Ovary (tissue), 7 donors: ENCODE measurements at regions not wholly inside any gene's neighbourhood (a gene's known extent, or its start where the extent isn't known, plus 50 kb on each side); places are given as distances from the start of the nearest gene placed in this dataset.

Source experiments
- DNase-seq, 5 donors: peaks; one replicate each; pipeline ENCODE4 v3.0.0-alpha.2; 2019 to 2020
- H3K27ac ChIP-seq, 2 donors: fragments of 200-600 bp; one replicate each; pipeline versions ENCODE4 v1.5.1 to v1.8.0; 2019 to 2022
- H3K27me3 ChIP-seq: fragments of 200-600 bp; one replicate; pipeline ENCODE4 v1.8.0; 2022
- H3K36me3 ChIP-seq: fragments of 200-600 bp; sonication (generic); one replicate; pipeline ENCODE4 v1.5.1; 2019
- H3K4me1 ChIP-seq: one replicate; pipeline ENCODE4 v1.8.1; 2013; ENCODE audit warnings: mild to moderate bottlenecking, moderate library complexity; ENCODE audit not compliant: insufficient read depth
- H3K4me3 ChIP-seq: fragments of 200-600 bp; sonication (generic); one replicate; pipeline ENCODE4 v1.5.1; 2017
- H3K9me3 ChIP-seq, 2 donors: fragments of 200-600 bp in 1 of 2; sonication (generic) in 1 of 2; one replicate each; pipeline versions ENCODE4 v1.5.1 to v1.8.1; 2013 to 2019; ENCODE audit warnings: mild to moderate bottlenecking in 1 of 2, moderate library complexity in 1 of 2
- EP300 ChIP-seq: sonication (generic); formaldehyde crosslinking; IDR thresholded peaks from one replicate; pipeline ENCODE4 v1.6.1; 2017; ENCODE audit warnings: antibody characterized with exemption
- POLR2A ChIP-seq: fragments of 450-650 bp; IDR thresholded peaks from one replicate; pipeline ENCODE4 v1.6.1; 2017; ENCODE audit warnings: antibody characterized with exemption, mild to moderate bottlenecking, moderate library complexity
- WGBS, 3 donors: extraction: QIAGEN DNeasy Blood & Tissue Kit in 1 of 3; methylation state at CpG; one replicate each; pipeline versions ENCODE4 v1.1.5 to v1.1.7; 2013 to 2017; 5-methylcytosine and 5-hydroxymethylcytosine counted together
- intact Hi-C, 4 donors: fragments of 100-400 bp; cut with DNase I; formaldehyde crosslinking; loops; one replicate each; pipeline versions ENCODE4 v1.11.0 to v1.15.1; 2022 to 2023
- TF ChIP-seq, protein P1 (sequence below), 3 donors: fragments of 450-650 bp in 2 of 3; fragments of 200-600 bp in 1 of 3; IDR thresholded peaks; one replicate each; pipeline versions ENCODE4 v1.5.1 to v1.8.0; 2016 to 2022; ENCODE audit warnings: antibody characterized with exemption in 3 of 3, mild to moderate bottlenecking in 1 of 3
- donor health status: DM: no; HTN: no; CAD: no; lungs with moderate emphysema.
- donor health status: DM: no; HTN: no; CAD: no.
- donor health status: Bipolar disorder and iron deficiency.
- donor health status: DM: no; HTN: no; CAD: no.
- donor health status: DM: yes; HTN: yes; CAD: no.

DNA sequence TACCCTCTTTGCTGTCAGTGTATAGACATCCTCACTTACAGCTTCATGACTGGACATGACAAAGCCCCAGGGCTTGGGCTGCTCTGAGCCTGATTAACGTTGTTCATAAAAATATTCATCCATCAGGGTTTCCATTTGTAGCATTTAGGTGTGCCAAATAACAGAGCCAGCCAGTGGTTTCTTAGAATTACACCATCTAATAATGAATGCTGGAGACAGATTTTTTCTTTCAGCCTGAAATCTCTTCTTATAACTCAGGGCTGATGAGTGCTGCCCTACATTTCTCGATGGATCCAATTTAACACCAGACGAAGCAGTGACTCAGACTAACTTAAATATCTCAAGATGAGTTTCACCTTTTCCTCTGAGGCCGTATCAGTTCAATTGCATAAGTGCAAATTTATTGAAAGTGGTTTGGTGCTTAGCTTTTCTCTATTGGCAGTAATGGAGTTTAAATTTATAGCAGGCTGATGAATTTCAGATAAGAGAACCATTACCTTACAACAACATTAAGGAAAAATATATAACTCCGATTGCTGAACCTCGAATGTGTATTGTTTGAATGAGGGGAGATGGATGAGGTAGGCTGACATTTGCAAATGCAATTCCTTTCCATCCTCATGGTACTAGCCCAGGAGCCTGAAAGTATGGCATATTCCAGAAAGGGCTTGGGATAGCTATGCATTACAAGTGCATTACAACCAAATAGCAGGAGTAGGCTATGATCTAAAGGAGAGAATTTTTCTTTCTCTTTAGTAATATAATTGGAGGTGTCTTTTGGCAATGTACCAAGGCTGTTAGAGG is 900.6 kb downstream of the KCNMA1 start:
- H3K4me3 ChIP-seq, result no peak overlapping the region
- 69 to 71% (median 70%) methylated on average over 6 of the region's 6 CpGs for WGBS, 3 donors
- DNase-seq, result no peak
- no peaks in the 10 kb centered on the region for H3K36me3 ChIP-seq
- no peaks in the 10 kb centered on the region for H3K4me1 ChIP-seq
- H3K27me3 ChIP-seq, result no peaks in the 10 kb centered on the region
- H3K27ac ChIP-seq, result no peak overlapping the region
- intact Hi-C loops, result no loop called here
- no peaks in the 10 kb centered on the region for H3K9me3 ChIP-seq
- TF ChIP-seq POLR2A (no peak), EP300 (no peak)
- TF ChIP-seq, protein P1, sequence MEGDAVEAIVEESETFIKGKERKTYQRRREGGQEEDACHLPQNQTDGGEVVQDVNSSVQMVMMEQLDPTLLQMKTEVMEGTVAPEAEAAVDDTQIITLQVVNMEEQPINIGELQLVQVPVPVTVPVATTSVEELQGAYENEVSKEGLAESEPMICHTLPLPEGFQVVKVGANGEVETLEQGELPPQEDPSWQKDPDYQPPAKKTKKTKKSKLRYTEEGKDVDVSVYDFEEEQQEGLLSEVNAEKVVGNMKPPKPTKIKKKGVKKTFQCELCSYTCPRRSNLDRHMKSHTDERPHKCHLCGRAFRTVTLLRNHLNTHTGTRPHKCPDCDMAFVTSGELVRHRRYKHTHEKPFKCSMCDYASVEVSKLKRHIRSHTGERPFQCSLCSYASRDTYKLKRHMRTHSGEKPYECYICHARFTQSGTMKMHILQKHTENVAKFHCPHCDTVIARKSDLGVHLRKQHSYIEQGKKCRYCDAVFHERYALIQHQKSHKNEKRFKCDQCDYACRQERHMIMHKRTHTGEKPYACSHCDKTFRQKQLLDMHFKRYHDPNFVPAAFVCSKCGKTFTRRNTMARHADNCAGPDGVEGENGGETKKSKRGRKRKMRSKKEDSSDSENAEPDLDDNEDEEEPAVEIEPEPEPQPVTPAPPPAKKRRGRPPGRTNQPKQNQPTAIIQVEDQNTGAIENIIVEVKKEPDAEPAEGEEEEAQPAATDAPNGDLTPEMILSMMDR (IDR thresholded peaks at IDR 0.05), result no peak

GRCh38 chr10:76736392-76736791 is 901.2 kb downstream of the KCNMA1 start:
- Histone ChIP-seq H3K4me3 (no peak overlapping the region), H3K9me3 (no peaks in the 10 kb centered on the region), H3K36me3 (no peaks in the 10 kb centered on the region), H3K27ac (no peak overlapping the region), H3K4me1 (no peaks in the 10 kb centered on the region), H3K27me3 (no peaks in the 10 kb centered on the region)
- intact Hi-C loops, result no loop called here
- TF ChIP-seq, protein P1 (IDR thresholded peaks at IDR 0.05), result no peak
- TF ChIP-seq EP300, result no peak
- no peak for TF ChIP-seq POLR2A
- 69 to 77% (median 75%) methylated on average over 4 of the region's 4 CpGs for WGBS, 3 donors
- DNase-seq, result no peak

- no peaks in the 10 kb centered on the region for H3K36me3 ChIP-seq
- H3K27ac ChIP-seq, result no peak overlapping the region
- no peak overlapping the region for H3K4me3 ChIP-seq
- no peaks in the 10 kb centered on the region for H3K4me1 ChIP-seq
- TF ChIP-seq POLR2A, result no peak
- TF ChIP-seq, protein P1 (IDR thresholded peaks at IDR 0.05), result no peak
- no peak for TF ChIP-seq EP300
- intact Hi-C loops, result no loop called here
- 77 to 84% (median 84%) methylated on average over 2 of the region's 2 CpGs for WGBS, 3 donors
- no peak for DNase-seq
- H3K9me3 ChIP-seq, result no peaks in the 10 kb centered on the region
- no peaks in the 10 kb centered on the region for H3K27me3 ChIP-seq
Observed at GRCh38 chr10:76735866-76736265, 901.7 kb downstream of the KCNMA1 start.

- Histone ChIP-seq H3K4me3 (no peak overlapping the region), H3K27ac (no peak overlapping the region), H3K4me1 (no peaks in the 10 kb centered on the region), H3K36me3 (no peaks in the 10 kb centered on the region), H3K9me3 (no peaks in the 10 kb centered on the region), H3K27me3 (no peaks in the 10 kb centered on the region)
- intact Hi-C loops, result no loop called here
- WGBS, 3 donors, result 62 to 76% (median 63%) methylated on average over 5 of the region's 5 CpGs
- TF ChIP-seq POLR2A (no peak), EP300 (no peak)
- TF ChIP-seq, protein P1 (IDR thresholded peaks at IDR 0.05), result no peak
- DNase-seq, result no peak
Observed at GRCh38 chr10:76733441-76733936, 904.1 kb downstream of the KCNMA1 start.
